T-helper 2 cell treated with Interferon-gamma antibody and Interleukin-4, amounts not matched to agents 5 μg/mL and 100 μg/mL, for 36 hours (primary cell): ENCODE measurements at regions not wholly inside any gene's neighbourhood (a gene's known extent, or its start where the extent isn't known, plus 50 kb on each side); places are given as distances from the start of the nearest gene placed in this dataset.

Source experiments
- DNase-seq: peaks from one replicate; pipeline ENCODE4 v3.0.0; 2021; ENCODE audit warnings: low spot score
- H3K27ac Mint-ChIP-seq: one replicate; pipeline ENCODE4 v1.8.0; 2021; ENCODE audit warnings: mild to moderate bottlenecking, mixed read lengths
- H3K27me3 Mint-ChIP-seq: one replicate; pipeline ENCODE4 v1.8.0; 2021; ENCODE audit warnings: low read depth, mixed read lengths
- H3K36me3 Mint-ChIP-seq: one replicate; pipeline ENCODE4 v1.8.0; 2021; ENCODE audit warnings: low read depth, mixed read lengths
- H3K4me1 Mint-ChIP-seq: one replicate; pipeline ENCODE4 v1.8.0; 2021; ENCODE audit warnings: low read depth, mixed read lengths
- H3K4me3 Mint-ChIP-seq: one replicate; pipeline ENCODE4 v1.8.0; 2022; ENCODE audit warnings: mild to moderate bottlenecking, moderate library complexity, mixed read lengths
- H3K9me3 Mint-ChIP-seq: one replicate; pipeline ENCODE4 v1.8.0; 2021; ENCODE audit warnings: mixed read lengths

GRCh38 chr10:106520698-106521097 is 643.8 kb downstream of the SORCS1 start:
- Mint-ChIP-seq H3K9me3 (peaks cover 4% of the 10 kb centered on the region), H3K27ac (no peak overlapping the region), H3K4me3 (no peak overlapping the region), H3K27me3 (no peaks in the 10 kb centered on the region), H3K4me1 (no peaks in the 10 kb centered on the region), H3K36me3 (no peaks in the 10 kb centered on the region)
- no peak for DNase-seq

- Mint-ChIP-seq H3K27ac (no peak overlapping the region), H3K36me3 (no peaks in the 10 kb centered on the region), H3K4me1 (no peaks in the 10 kb centered on the region), H3K27me3 (no peaks in the 10 kb centered on the region), H3K4me3 (no peak overlapping the region), H3K9me3 (peaks cover 4% of the 10 kb centered on the region)
- DNase-seq: no peak
Observed at GRCh38 chr10:106519376-106520030, 645.0 kb downstream of the SORCS1 start.

- no peak for DNase-seq
- no peaks in the 10 kb centered on the region for H3K27me3 Mint-ChIP-seq
Observed at GRCh38 chr10:106515206-106515790, 649.2 kb downstream of the SORCS1 start.

GRCh38 chr10:106513352-106513771 is 651.1 kb downstream of the SORCS1 start:
- H3K4me1 Mint-ChIP-seq: no peaks in the 10 kb centered on the region
- H3K4me3 Mint-ChIP-seq: no peak overlapping the region
- peaks cover 4% of the 10 kb centered on the region for H3K9me3 Mint-ChIP-seq
- no peaks in the 10 kb centered on the region for H3K27me3 Mint-ChIP-seq
- DNase-seq: no peak
- no peak overlapping the region for H3K27ac Mint-ChIP-seq
- H3K36me3 Mint-ChIP-seq: no peaks in the 10 kb centered on the region

More at GRCh38 chr10:106515206-106515790, 649.2 kb downstream of the SORCS1 start:
- Mint-ChIP-seq H3K4me3 (no peak overlapping the region), H3K36me3 (no peaks in the 10 kb centered on the region), H3K9me3 (peaks cover 4% of the 10 kb centered on the region), H3K27ac (no peak overlapping the region), H3K4me1 (no peaks in the 10 kb centered on the region)

GRCh38 chr10:106511917-106512316 is 652.6 kb downstream of the SORCS1 start:
- no peak overlapping the region for H3K27ac Mint-ChIP-seq
- no peaks in the 10 kb centered on the region for H3K4me1 Mint-ChIP-seq
- H3K4me3 Mint-ChIP-seq: no peak overlapping the region
- H3K27me3 Mint-ChIP-seq: no peaks in the 10 kb centered on the region
- no peaks in the 10 kb centered on the region for H3K36me3 Mint-ChIP-seq
- peaks cover 10% of the 10 kb centered on the region for H3K9me3 Mint-ChIP-seq
- DNase-seq: no peak

GRCh38 chr10:106508950-106509349 is 655.6 kb downstream of the SORCS1 start:
- no peak for DNase-seq
- H3K36me3 Mint-ChIP-seq: no peaks in the 10 kb centered on the region

GRCh38 chr10:106506526-106507283 is 657.8 kb downstream of the SORCS1 start:
- DNase-seq: no peak
- no peak overlapping the region for H3K4me3 Mint-ChIP-seq

More at GRCh38 chr10:106508950-106509349, 655.6 kb downstream of the SORCS1 start:
- no peak overlapping the region for H3K4me3 Mint-ChIP-seq
- H3K27me3 Mint-ChIP-seq: no peaks in the 10 kb centered on the region
- no peaks in the 10 kb centered on the region for H3K4me1 Mint-ChIP-seq
- peaks cover 6% of the 10 kb centered on the region for H3K9me3 Mint-ChIP-seq
- no peak overlapping the region for H3K27ac Mint-ChIP-seq

GRCh38 chr10:106504536-106504935 is 660.0 kb downstream of the SORCS1 start:
- no peak overlapping the region for H3K4me3 Mint-ChIP-seq
- no peaks in the 10 kb centered on the region for H3K36me3 Mint-ChIP-seq
- H3K4me1 Mint-ChIP-seq: no peaks in the 10 kb centered on the region
- H3K27ac Mint-ChIP-seq: no peak overlapping the region
- H3K27me3 Mint-ChIP-seq: no peaks in the 10 kb centered on the region
- no peak for DNase-seq
- H3K9me3 Mint-ChIP-seq: peaks cover 12% of the 10 kb centered on the region

More at GRCh38 chr10:106506526-106507283, 657.8 kb downstream of the SORCS1 start:
- Mint-ChIP-seq H3K27me3 (no peaks in the 10 kb centered on the region), H3K36me3 (no peaks in the 10 kb centered on the region), H3K4me1 (no peaks in the 10 kb centered on the region), H3K9me3 (peaks cover 6% of the 10 kb centered on the region), H3K27ac (no peak overlapping the region)

- DNase-seq: no peak
- H3K4me3 Mint-ChIP-seq: no peak overlapping the region
- peaks cover 23% of the 10 kb centered on the region for H3K9me3 Mint-ChIP-seq
- H3K27me3 Mint-ChIP-seq: no peaks in the 10 kb centered on the region
- no peaks in the 10 kb centered on the region for H3K4me1 Mint-ChIP-seq
- no peak overlapping the region for H3K27ac Mint-ChIP-seq
- H3K36me3 Mint-ChIP-seq: no peaks in the 10 kb centered on the region
Observed at GRCh38 chr10:106502641-106503040, 661.9 kb downstream of the SORCS1 start.

GRCh38 chr10:106500925-106501525 is 663.5 kb downstream of the SORCS1 start:
- Mint-ChIP-seq H3K4me3 (no peak overlapping the region), H3K36me3 (no peaks in the 10 kb centered on the region), H3K9me3 (peaks cover 17% of the 10 kb centered on the region), H3K27me3 (no peaks in the 10 kb centered on the region), H3K4me1 (no peaks in the 10 kb centered on the region), H3K27ac (no peak overlapping the region)
- no peak for DNase-seq

- H3K27ac Mint-ChIP-seq: no peak overlapping the region
- H3K27me3 Mint-ChIP-seq: no peaks in the 10 kb centered on the region
- no peaks in the 10 kb centered on the region for H3K36me3 Mint-ChIP-seq
- H3K9me3 Mint-ChIP-seq: peaks cover 17% of the 10 kb centered on the region
- no peaks in the 10 kb centered on the region for H3K4me1 Mint-ChIP-seq
- no peak overlapping the region for H3K4me3 Mint-ChIP-seq
- no peak for DNase-seq
Observed at GRCh38 chr10:106500041-106500924, 664.2 kb downstream of the SORCS1 start.

GRCh38 chr10:106499448-106499847 is 665.1 kb downstream of the SORCS1 start:
- no peak overlapping the region for H3K27ac Mint-ChIP-seq
- no peaks in the 10 kb centered on the region for H3K4me1 Mint-ChIP-seq
- H3K36me3 Mint-ChIP-seq: no peaks in the 10 kb centered on the region
- no peak for DNase-seq
- no peaks in the 10 kb centered on the region for H3K27me3 Mint-ChIP-seq
- no peak overlapping the region for H3K4me3 Mint-ChIP-seq
- peaks cover 17% of the 10 kb centered on the region for H3K9me3 Mint-ChIP-seq

GRCh38 chr10:106498675-106499074 is 665.8 kb downstream of the SORCS1 start:
- Mint-ChIP-seq H3K36me3 (no peaks in the 10 kb centered on the region), H3K4me1 (no peaks in the 10 kb centered on the region), H3K27ac (no peak overlapping the region), H3K4me3 (no peak overlapping the region), H3K9me3 (peaks cover 17% of the 10 kb centered on the region), H3K27me3 (no peaks in the 10 kb centered on the region)
- DNase-seq: no peak
